ENCODE measurements at regions not wholly inside any gene's neighbourhood (a gene's known extent, or its start where the extent isn't known, plus 50 kb on each side); places are given as distances from the start of the nearest gene placed in this dataset.

GRCh38 chr11:21944577-21944976 lies 248.3 kb upstream of the ANO5 start:
- Histone ChIP-seq H2AFZ (ENCODE audit: low read depth, low read length) (no peak overlapping the region), H3K9me3 (replicated peaks; ENCODE audit: control insufficient read depth, insufficient read depth, low read depth, low read length) (no peaks in the 10 kb centered on the region), H3K9ac (ENCODE audit: insufficient read depth in 1 of 2, low read depth in 2 of 2, low read length in 2 of 2) (no peak overlapping the region), H3K79me2 (ENCODE audit: control insufficient read depth, insufficient read depth, low read length) (no peaks in the 10 kb centered on the region), H3K27ac (ENCODE audit: extremely low read depth, low read depth, low read length) (no peak overlapping the region), H3K27me3 (ENCODE audit: control insufficient read depth in 2 of 2, insufficient read depth in 2 of 2, low read length in 2 of 2) (no peaks in the 10 kb centered on the region), H3K4me1 (replicated peaks in 1 of 2; ENCODE audit: control insufficient read depth in 2 of 2, insufficient read depth in 2 of 2, low read length in 2 of 2) (no peaks in the 10 kb centered on the region), H3K4me2 (ENCODE audit: insufficient read depth, low read length) (no peak overlapping the region), H3K4me3 (no peak overlapping the region), H4K20me1 (replicated peaks; ENCODE audit: control insufficient read depth, insufficient read depth, low read length) (no peaks in the 10 kb centered on the region), H3K9me1 (ENCODE audit: control insufficient read depth, insufficient read depth, low read length) (no peaks in the 10 kb centered on the region), H3K36me3 (ENCODE audit: control insufficient read depth, insufficient read depth, low read length) (no peaks in the 10 kb centered on the region)
- no TSS peak for BruUV-seq (replicated peaks)
- ChIA-PET POLR2A (no interaction called here), CTCF (ENCODE audit: low intra/inter-chr PET ratio) (no interaction called here)
- TF ChIP-seq ZNF551 (CRISPR knock-in tag; IDR thresholded peaks at IDR 0.05), result no peak
- no peak for TF ChIP-seq ZNF253 (CRISPR knock-in tag; conservative IDR thresholded peaks at IDR 0.05)
- TF ChIP-seq MYC (IDR thresholded peaks at IDR 0.05; ENCODE audit: low read depth, low read length), result no peak
- TF ChIP-seq MYC (CRISPR knock-in tag; IDR thresholded peaks at IDR 0.05; ENCODE audit: borderline replicate concordance, low read depth), result no peak
- no peak for TF ChIP-seq AFF1 (IDR thresholded peaks at IDR 0.05; ENCODE audit: low read depth in 1 of 2, partially characterized antibody in 2 of 2)
- no peak for TF ChIP-seq MCM3 (IDR thresholded peaks at IDR 0.05)
- TF ChIP-seq KDM5B (IDR thresholded peaks at IDR 0.05; ENCODE audit: insufficient replicate concordance, low read depth, low read length), result no peak
- intact Hi-C loops (cut with micrococcal nuclease), result no loop called here
- DNase-seq (ENCODE audit: extremely low read depth in 1 of 4, low spot score in 3 of 4) (no peak), ATAC-seq (no peak), FAIRE-seq (no peak)
- 0% methylated on average over 4 of the region's 4 CpGs for WGBS (ENCODE audit: insufficient coverage, low coverage, missing lambda C conversion rate)
- in situ Hi-C loops (cut with MboI), result no loop called here
